ENCODE measurements at regions not wholly inside any gene's neighbourhood (a gene's known extent, or its start where the extent isn't known, plus 50 kb on each side); places are given as distances from the start of the nearest gene placed in this dataset.

DNA sequence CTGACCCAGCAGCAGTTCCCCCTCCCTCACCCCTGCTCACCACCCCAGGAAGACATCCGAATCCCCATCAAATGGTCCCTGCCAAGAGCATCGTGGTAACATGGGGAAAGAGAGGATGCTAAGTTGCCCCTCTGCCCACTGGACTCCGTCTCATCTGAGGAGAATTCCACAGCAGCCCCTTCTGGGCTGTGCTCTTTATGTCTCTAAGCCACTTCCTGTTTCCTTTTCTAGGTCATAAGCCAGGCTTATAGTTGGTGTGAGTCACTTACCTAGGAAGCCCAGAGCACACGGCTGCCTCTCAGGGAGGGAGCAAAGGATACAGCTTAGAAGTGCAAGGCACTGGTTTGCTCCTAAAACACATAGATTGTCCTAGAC, 76.0 kb downstream of the VCPKMT start:
- no peak for DNase-seq

DNA sequence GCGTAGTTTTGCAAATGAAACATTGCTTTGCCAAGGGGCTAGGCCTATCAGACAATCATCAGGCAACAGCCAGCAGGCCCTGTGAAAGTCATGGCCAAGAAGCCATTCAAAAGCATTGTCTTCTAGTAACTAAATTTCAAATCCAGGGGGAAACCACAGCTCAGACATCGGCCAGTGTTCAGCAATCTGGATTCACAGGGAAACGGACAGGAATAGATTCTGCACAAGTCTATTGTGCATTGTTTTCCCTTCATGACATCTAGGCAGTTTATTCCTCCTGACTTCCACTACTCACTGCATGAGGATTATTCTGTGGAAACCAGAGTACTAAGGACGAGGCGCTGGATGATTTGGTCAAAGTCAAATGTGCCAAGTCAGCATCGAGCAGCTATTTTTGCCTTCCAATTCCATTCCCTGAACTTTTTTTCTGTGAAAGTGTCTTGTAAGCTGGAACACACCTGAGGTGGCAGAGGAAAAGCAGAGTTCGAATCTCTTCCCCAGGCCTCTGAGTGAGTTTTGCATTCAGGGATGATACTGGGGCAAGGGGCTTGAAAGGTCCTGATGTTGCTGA, 75.4 kb downstream of the VCPKMT start:
- no peak for DNase-seq

DNA sequence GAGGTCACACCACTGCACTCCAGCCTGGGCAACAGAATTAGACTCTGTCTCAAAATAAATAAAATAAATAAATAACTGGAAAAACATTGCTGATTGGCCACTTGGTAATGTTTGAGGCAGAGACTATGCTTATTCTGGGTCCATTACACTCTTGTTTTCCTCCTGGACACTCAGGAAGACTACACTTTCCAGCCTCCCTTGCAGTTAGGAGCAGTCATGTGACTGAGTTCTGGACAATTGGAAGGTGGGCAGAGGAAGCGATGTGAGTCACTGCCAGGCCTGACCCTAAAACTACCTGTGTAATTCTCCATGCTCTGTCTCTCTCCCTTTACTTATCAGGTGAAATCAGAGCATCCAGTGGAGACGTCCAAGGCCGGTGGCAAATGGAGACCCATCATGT, 74.4 kb downstream of the VCPKMT start:
- no peak for DNase-seq

DNA sequence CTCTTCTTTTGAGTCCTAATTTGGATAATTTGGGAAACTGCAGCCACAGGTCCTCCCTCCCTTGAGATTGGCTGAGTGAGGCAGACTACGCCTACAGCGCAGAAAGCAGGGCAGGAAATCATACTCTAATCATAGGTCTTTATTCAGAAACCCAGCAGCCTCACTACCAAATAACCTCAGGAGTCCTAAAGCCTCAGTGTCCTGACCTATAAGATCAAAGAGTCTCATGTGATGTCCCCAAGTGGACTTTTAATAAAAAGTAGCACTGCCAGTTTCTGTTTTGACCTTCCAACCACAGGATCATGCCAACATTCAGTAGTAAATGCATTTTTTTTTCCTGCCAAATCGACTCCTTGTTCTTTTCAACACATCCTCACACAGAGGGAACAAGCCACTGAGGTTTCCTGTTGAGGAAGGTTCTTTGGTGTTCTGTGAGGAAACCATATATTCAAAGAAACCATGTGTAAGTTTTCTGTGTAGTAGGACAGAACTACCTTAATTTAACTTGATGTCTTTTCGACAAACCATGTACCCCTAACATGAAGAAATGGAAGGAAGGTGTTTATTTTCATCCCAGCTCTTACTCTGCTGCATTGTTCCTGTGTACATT, 72.2 kb downstream of the VCPKMT start:
- DNase-seq = no peak

DNA sequence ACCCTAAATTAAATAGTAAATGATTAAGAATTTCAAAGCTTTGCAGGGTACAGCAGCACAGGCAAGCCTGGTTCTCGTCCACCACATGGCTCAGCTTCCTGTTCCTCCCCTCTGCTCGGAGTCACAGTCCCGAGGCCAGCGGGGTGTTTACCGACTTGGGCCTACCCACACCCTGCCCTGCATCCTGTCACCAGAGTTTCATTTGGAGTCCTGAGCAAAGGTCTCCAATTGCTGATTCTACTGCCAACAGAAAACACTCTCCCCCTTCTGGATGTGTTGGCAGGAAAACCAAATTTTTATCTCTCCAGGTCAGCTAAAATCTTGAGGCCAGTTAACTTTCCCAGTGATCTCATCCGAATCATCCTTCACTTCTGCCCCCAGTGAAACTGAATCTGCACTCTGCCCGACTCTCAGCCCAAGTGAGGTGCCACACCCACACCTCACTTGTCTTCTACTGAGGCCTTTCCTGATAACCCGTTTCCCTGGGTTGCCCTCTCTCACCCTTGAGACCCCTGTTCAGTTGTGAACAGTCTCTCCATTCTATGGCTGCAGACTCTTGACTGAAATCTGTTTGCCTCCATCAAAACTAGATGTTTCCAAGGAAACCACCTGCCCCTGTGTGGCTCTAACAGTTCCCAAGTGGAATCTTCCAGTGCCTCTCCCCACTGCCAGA, 71.2 kb downstream of the VCPKMT start:
- no peak for DNase-seq

DNA sequence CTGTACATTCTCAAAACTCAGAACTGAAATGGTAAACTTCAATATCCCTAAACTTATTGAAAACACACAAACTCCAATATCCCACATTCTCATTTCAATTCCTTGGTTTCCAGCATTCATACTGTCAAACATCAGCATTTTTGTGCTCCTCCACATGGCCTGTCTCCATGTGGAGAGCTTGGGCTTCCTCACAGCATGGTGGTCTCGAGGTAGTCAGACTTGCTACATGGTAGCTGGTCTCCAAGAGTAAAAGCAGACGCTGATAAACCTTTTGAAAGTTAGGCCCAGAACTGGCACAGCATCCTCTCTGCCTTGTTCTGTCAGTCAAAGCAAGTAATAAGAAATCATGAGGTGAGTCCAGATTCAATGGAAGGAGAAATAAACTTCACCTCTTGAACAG, 70.5 kb downstream of the VCPKMT start:
- no peak for DNase-seq

DNA sequence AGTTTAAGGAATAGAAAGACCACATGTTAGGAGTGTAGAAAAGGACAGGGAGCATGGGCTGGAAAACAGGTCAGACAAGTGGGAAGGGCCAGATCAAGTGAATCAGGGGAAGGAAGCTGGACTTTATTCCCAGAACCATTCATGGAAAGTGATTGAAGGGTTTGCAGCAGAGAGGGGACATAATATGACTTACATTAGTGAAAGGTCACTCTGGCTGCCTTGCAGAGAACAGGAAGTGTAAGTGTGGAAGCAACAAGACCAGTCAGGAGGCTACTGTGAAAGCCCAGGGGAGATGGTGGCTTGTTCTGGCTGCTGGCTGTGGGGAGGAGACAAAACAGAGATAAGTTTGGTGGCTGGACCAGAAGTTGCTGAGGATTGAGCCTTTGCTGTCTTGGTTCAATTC, 69.1 kb downstream of the VCPKMT start:
- DNase-seq = no peak

DNA sequence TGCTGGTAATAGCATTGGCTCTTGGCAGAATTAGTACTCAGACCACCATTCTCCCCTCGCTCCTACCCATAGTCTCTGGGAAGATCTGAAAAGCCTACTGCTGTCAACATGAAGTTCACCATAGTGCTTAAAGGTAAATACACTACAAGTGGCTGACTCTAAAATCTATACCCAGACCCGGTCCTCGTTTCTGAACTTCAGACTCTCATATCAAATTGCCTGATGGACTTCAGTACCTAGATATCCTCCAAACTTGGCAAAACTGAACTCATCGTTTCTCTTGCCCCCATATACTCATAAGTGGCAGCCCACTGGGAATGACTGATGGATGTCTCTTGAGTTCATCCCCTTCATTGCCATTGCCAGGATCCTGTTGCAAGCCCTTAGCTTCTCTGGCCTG, 67.3 kb downstream of the VCPKMT start:
- no peak for DNase-seq

DNA sequence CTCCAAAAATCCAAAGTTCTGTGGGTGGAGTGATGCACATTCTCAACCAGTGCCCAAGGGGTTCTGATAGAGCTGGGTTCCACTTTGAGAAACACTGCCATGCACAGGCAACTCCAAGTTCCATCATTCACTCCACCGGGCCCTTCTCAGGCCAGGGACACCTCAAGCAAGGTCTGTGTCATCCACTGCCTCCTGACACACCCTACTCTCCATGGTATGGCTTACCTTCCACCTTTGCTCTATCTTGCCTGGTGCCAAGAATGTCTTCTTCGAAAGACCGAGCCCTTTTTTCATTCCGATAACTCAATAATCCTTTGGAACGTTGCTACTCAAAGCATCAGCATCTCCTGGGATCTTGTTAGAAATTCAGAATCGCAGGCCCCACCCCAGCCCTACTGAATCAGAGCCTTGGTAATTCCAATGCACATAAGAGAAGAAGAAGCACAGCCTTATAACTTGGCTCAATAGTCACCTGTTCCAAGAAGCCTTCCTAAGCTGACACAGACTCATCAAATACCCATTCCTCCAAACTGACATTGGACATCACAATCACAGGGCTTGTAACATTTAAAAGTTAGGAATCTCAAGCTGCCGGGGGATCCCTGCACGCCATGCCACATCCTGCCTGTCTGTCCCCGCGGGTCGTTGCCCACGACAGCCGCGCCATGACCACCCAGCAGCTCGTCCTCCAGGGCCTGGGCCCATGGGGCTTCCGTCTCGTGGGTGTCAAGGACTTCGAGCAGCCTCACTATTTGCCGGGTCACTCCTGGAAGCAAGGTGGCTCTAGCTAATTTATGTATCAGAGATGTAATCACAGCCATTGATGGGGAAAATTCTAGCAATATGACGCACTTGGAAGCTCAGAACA, 66.4 kb downstream of the VCPKMT start:
- DNase-seq = no peak

DNA sequence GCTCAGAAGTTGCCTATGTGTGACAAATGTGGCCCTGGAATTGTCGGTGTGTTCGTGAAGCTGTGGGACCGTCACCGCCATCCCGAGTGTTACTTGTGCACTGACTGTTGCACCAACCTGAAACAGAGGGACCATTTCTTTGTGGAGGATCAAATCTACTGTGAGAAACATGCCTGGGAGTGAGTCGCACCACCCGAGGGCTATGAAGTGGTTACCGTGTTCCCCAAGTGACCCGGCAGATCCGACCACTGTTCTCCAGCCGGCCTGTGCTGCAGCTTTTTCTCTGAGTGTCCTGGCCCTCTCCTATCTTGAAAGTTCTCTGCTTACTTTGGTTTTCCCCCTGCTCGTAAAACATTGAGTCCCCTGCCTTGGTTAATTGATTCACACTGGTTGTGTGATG, 65.3 kb downstream of the VCPKMT start:
- DNase-seq = no peak

DNA sequence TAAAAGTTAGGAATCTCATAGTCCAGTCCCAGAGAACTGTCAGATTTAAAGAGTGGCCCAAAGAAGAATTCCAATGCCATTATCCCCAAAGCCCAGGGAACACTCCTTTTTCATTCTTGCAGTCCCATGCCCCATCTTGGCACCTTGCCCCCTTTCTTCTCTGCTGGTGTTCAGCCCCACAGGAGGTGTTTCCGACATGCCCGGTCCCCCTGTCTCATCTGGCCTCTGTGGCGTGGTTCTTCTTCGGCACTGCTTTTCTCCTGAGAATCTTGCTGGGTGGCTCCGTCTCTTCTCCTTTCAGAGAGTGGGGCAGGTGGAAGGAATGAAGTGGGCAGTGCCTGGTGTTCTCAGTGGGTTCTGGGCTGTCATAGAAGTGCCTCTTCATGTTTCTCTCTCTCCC, 64.7 kb downstream of the VCPKMT start:
- no peak for DNase-seq

DNA sequence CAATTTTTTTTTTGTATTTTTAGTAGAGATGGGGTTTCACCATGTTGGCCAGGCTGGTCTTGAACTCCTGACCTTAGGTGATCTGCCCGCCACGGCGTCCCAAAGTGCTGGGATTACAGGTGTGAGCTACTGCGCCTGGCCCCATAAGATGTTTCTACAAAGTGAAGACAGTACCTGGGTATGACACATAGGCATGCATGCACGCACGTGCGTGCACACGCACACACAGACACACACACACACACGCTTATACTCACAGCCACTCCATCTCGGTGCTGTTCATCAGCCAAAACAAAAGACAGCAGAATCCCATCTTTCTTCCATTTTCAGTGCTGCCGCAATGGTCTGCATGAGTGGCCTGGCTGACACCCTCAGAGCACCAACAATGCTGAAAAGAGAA, 63.9 kb downstream of the VCPKMT start:
- DNase-seq = no peak

DNA sequence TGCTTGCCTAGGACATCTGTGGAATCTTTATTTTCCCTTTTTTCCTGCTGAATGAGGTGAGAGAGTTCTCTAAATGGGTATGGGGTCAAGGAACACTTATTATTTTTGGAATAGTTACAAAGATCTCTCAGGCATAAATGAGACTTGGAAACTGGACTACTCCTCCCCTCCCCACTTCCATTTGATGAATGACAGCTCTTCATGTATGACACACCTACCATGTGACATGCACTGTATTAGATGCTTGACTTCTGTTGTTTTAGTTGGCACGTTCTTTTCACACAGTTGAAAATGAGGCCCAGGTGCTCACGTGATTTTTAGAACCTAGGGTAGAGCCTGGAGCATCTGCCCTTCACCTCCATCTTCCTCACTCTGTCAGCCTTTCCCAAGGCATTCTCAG, 62.4 kb downstream of the VCPKMT start:
- no peak for DNase-seq

DNA sequence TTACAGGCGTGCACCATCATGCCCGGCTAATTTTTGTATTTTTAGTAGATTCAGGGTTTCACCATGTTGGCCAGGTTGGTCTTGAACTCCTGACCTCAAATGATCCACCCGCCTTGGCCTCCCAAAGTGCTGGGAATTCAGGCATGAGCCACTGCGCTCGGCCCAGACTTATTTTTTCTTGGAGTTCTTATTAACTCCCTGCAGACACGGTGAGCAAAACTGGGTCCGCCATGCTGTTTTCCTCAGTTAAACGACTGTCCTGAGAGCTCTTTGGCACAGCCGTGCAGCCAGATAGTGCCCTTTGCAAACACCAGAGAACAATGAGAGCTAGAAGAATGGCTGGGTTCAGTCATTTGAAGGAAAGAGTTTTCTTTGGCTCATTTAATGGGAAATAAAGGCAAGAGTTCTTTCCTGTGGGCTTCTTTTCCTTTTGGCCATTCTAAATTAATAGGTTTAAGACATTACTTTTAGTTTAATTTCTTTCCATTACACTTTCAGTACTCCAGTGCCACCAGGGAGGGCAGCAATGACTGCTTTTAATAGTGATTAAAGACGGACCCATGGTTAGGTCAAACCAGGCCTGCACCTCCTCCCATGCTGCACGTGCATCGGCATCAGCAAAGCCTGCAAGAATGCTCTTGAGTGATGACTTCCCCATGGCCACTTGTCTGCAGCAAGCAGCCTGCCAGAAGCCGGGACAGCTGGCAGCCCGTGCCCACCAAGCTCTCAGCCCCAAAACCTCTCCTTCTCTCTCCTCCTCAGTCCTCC, 60.7 kb downstream of the VCPKMT start:
- peak; percentile 77 to 93 for DNase-seq

DNA sequence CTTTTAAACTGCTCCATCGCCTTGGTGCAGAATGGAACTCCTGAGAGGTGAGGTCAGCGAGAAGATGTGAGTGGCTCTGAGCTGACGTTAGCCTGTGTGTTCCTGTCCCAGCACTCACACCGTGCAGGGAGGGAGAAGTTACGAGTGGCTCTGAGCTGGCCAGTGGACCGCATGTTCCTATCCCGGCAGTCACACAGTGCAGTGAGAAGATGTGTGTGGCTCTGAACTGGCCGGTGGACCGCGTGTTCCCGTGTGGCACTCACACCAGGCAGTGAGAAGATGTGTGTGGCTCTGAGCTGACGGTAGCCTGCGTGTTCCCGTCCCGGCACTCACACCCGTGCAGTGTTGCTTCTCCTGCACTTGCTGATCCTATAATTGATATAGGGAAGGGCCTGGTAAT, 59.9 kb downstream of the VCPKMT start:
- DNase-seq = no peak

DNA sequence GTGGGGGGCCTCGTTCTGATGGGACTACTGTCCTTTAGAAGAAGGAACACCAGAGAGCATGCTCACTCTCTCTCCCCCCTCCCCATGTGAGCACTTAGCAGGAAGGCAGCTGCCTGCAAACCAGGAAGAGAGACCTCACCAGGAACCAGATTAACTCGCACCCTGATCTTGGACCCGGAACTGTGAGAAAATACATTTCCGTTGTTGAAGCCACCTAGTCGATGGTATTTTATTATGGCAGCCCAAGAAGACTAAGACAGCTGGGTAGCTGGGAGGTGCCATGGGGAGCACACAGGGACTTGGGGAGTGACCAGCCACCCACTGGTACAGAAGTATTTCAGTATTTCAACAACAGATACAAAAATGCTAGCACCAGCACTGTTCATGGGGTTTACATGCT, 59.0 kb downstream of the VCPKMT start:
- no peak for DNase-seq

DNA sequence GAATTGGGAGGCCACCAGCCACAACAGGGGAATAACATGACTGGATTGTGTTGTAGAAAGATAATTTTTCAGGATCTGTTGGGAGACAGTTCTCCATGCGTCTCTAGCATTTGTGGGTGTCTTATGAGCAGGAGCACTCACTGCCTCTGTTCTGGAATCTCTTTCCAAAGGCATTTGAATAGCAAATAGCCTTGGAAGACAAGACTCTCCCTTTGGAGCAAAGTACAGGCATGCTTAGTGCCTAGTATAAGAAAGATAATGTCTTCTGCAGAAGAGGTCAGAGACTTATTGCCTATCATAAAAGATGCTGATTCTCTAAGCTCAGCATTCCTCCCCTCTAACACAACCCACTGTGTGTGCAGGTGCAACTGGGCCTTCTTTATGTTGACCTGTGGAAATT, 58.3 kb downstream of the VCPKMT start:
- no peak for DNase-seq

Measured in NCI-H524 (cell line).